ENCODE measurements at regions not wholly inside any gene's neighbourhood (a gene's known extent, or its start where the extent isn't known, plus 50 kb on each side); places are given as distances from the start of the nearest gene placed in this dataset.

DNA sequence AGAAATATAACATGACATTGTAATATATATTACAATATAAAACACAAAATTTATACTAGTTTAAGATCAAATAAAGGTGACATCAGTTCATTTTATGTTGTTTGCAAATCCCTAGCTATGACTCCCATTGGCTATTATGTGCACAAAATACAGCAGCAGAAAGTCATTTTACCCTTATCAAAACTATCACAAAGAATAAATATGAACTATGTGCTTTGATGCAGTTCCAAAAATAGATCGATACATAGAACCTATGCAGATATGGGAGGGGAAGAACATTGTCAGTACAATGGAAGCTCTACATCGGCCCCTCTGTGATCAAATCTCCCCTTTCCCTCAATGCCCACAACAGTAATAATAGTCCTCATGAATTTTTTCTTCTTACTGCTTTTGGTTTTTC is 1038.1 kb upstream of the PCDH20 start:
- no peak for ATAC-seq (ENCODE audit: low read depth)
- no peak overlapping the region for H3K4ac ChIP-seq (ENCODE audit: low read depth, low read length)
- in situ Hi-C loops (cut with MboI; ENCODE audit: low sequenced_read_pairs) (no loop called here), intact Hi-C loops (cut with micrococcal nuclease) (no loop called here), dilution Hi-C loops (cut with HindIII; ENCODE audit: low sequenced_read_pairs, unreplicated experiment) (no loop called here)
- no peaks in the 10 kb centered on the region for H3K9me1 ChIP-seq (ENCODE audit: insufficient read depth, low read length)
- no peak overlapping the region for H3K14ac ChIP-seq (replicated peaks; ENCODE audit: low read depth, low read length)
- H3K4me2 ChIP-seq (ENCODE audit: low read depth, low read length) = no peak overlapping the region
- H4K8ac ChIP-seq (ENCODE audit: low read depth in 2 of 2, low read length in 2 of 2) = no peak overlapping the region
- no peak overlapping the region for H3K27ac ChIP-seq (ENCODE audit: insufficient read depth, low read length)
- no TSS peak for BruUV-seq (replicated peaks)
- H3K36me3 ChIP-seq (ENCODE audit: control insufficient read depth, insufficient read depth, low read length) = no peaks in the 10 kb centered on the region
- no peaks in the 10 kb centered on the region for H3K4me1 ChIP-seq (ENCODE audit: control insufficient read depth, insufficient read depth, low read length)
- no peak for DNase-seq
- H2AK9ac ChIP-seq (replicated peaks; ENCODE audit: low read depth, low read length, poor library complexity) = no peak overlapping the region
- no peak overlapping the region for H3K4me3 ChIP-seq (ENCODE audit: insufficient read depth, low read depth, low read length)
- H2BK15ac ChIP-seq (ENCODE audit: low read depth, low read length) = no peak overlapping the region
- ChIA-PET POLR2A (ENCODE audit: unreplicated experiment) (no interaction called here), CTCF (no interaction called here)
- no CpG with 5 or more reads among the region's 2 CpGs for WGBS, 2 experiments (ENCODE audit: extremely low coverage in 2 of 2, insufficient read length in 1 of 2)
- H2BK5ac ChIP-seq (ENCODE audit: low read depth, low read length, poor library complexity, severe bottlenecking) = no peak overlapping the region
- H2AFZ ChIP-seq (replicated peaks; ENCODE audit: low read length, poor library complexity) = no peak overlapping the region
- H3K9me3 ChIP-seq (ENCODE audit: control insufficient read depth, insufficient read depth, low read length) = no peaks in the 10 kb centered on the region
- H4K20me1 ChIP-seq (ENCODE audit: insufficient read depth, low read length) = no peaks in the 10 kb centered on the region
- H3K56ac ChIP-seq (ENCODE audit: extremely low read depth, insufficient read depth, low read length) = no peak overlapping the region
- no peak overlapping the region for H3K23ac ChIP-seq (ENCODE audit: low read depth, low read length)
- H2BK120ac ChIP-seq (ENCODE audit: low read depth, low read length) = no peak overlapping the region
- H3K18ac ChIP-seq (ENCODE audit: low read depth, low read length) = no peak overlapping the region
- H2AK5ac ChIP-seq (ENCODE audit: low read depth, low read length) = no peak overlapping the region
- no peak overlapping the region for H2BK20ac ChIP-seq (ENCODE audit: low read depth, low read length)
- H4K5ac ChIP-seq (ENCODE audit: low read depth, low read length) = no peak overlapping the region
- no peaks in the 10 kb centered on the region for H3K79me1 ChIP-seq (ENCODE audit: low read depth in 1 of 2, low read length in 2 of 2)
- TF ChIP-seq, protein P1, sequence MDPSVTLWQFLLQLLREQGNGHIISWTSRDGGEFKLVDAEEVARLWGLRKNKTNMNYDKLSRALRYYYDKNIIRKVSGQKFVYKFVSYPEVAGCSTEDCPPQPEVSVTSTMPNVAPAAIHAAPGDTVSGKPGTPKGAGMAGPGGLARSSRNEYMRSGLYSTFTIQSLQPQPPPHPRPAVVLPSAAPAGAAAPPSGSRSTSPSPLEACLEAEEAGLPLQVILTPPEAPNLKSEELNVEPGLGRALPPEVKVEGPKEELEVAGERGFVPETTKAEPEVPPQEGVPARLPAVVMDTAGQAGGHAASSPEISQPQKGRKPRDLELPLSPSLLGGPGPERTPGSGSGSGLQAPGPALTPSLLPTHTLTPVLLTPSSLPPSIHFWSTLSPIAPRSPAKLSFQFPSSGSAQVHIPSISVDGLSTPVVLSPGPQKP (IDR thresholded peaks at IDR 0.05; ENCODE audit: borderline replicate concordance, low read depth, low read length) = no peak
- no peak for TF ChIP-seq POLR2A (IDR thresholded peaks at IDR 0.05; ENCODE audit: low read depth, low read length)
- no peak for TF ChIP-seq FOS (IDR thresholded peaks at IDR 0.05; ENCODE audit: low read depth, low read length)
- no peak for TF ChIP-seq CHD1 (IDR thresholded peaks at IDR 0.05; ENCODE audit: low read depth, low read length)
- TF ChIP-seq SMC3 (IDR thresholded peaks at IDR 0.05; ENCODE audit: low read depth, low read length) = no peak
- TF ChIP-seq MXI1 (IDR thresholded peaks at IDR 0.05; ENCODE audit: borderline replicate concordance, low read depth, low read length) = no peak
- TF ChIP-seq MAFK (IDR thresholded peaks at IDR 0.05; ENCODE audit: low read depth, low read length) = no peak
- TF ChIP-seq RAD21 (IDR thresholded peaks at IDR 0.05; ENCODE audit: low read length) = no peak
- TF ChIP-seq, protein P2, sequence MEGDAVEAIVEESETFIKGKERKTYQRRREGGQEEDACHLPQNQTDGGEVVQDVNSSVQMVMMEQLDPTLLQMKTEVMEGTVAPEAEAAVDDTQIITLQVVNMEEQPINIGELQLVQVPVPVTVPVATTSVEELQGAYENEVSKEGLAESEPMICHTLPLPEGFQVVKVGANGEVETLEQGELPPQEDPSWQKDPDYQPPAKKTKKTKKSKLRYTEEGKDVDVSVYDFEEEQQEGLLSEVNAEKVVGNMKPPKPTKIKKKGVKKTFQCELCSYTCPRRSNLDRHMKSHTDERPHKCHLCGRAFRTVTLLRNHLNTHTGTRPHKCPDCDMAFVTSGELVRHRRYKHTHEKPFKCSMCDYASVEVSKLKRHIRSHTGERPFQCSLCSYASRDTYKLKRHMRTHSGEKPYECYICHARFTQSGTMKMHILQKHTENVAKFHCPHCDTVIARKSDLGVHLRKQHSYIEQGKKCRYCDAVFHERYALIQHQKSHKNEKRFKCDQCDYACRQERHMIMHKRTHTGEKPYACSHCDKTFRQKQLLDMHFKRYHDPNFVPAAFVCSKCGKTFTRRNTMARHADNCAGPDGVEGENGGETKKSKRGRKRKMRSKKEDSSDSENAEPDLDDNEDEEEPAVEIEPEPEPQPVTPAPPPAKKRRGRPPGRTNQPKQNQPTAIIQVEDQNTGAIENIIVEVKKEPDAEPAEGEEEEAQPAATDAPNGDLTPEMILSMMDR (conservative IDR thresholded peaks at IDR 0.05; ENCODE audit: low read depth, low read length) = no peak
- TF ChIP-seq BHLHE40 (IDR thresholded peaks at IDR 0.05; ENCODE audit: low read depth, low read length) = no peak
- no peak for TF ChIP-seq MAZ (IDR thresholded peaks at IDR 0.05; ENCODE audit: borderline replicate concordance, low read depth, low read length)
- TF ChIP-seq CEBPB (IDR thresholded peaks at IDR 0.05; ENCODE audit: low read depth, low read length) = no peak
- no peak for TF ChIP-seq NFE2L2 (IDR thresholded peaks at IDR 0.05; ENCODE audit: low read depth, low read length)
- TF ChIP-seq RFX5 (IDR thresholded peaks at IDR 0.05; ENCODE audit: low read depth, low read length) = no peak
- TF ChIP-seq, protein P3, sequence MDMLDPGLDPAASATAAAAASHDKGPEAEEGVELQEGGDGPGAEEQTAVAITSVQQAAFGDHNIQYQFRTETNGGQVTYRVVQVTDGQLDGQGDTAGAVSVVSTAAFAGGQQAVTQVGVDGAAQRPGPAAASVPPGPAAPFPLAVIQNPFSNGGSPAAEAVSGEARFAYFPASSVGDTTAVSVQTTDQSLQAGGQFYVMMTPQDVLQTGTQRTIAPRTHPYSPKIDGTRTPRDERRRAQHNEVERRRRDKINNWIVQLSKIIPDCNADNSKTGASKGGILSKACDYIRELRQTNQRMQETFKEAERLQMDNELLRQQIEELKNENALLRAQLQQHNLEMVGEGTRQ (IDR thresholded peaks at IDR 0.05; ENCODE audit: low read depth, low read length) = no peak
- no peak for TF ChIP-seq RCOR1 (IDR thresholded peaks at IDR 0.05; ENCODE audit: insufficient replicate concordance, low read length)
- no peaks in the 10 kb centered on the region for H3K27me3 ChIP-seq (ENCODE audit: control insufficient read depth, insufficient read depth, low read length)
- no peak overlapping the region for H4K91ac ChIP-seq (ENCODE audit: insufficient read depth, low read depth, low read length)
- no peak overlapping the region for H3K9ac ChIP-seq (ENCODE audit: low read depth, low read length)
